Vagina (tissue), 2 donors: ENCODE measurements at regions not wholly inside any gene's neighbourhood (a gene's known extent, or its start where the extent isn't known, plus 50 kb on each side); places are given as distances from the start of the nearest gene placed in this dataset.

Source experiments
- POLR2A ChIP-seq, 2 donors: fragments of 450-650 bp; IDR thresholded peaks; one replicate each; pipeline ENCODE4 v1.6.1; 2017; ENCODE audit warnings: antibody characterized with exemption in 2 of 2, mild to moderate bottlenecking in 2 of 2, moderate library complexity in 2 of 2
- POLR2AphosphoS5 ChIP-seq, 2 donors: sonication (generic); formaldehyde crosslinking; IDR thresholded peaks; one replicate each; pipeline ENCODE4 v1.9.0; 2017; ENCODE audit warnings: antibody characterized with exemption in 2 of 2, mild to moderate bottlenecking in 2 of 2, low read depth in 1 of 2; ENCODE audit not compliant: insufficient read depth in 1 of 2

DNA sequence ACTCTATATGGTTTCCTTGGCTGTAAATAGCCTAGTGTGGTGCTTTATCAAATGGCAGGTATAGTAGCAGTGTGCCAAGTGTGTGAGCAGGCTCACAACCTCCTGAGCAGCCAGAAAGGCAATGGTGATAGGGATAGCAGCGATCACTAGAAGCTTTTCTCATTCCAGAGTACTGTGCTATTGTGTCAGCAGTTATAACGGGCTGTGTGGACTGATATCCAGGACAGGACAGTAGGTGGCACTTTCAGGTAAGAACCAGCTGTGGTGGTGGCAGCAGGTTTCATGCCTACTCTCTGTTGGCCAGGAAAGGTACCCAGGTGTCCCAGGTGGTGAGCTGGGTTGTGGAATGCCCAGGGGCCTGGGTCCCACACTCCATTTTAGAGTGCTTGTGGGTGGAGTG is 448.8 kb upstream of the BTBD3 start:
- TF ChIP-seq POLR2A (IDR thresholded peaks at IDR 0.05) (no peak), POLR2AphosphoS5 (IDR thresholded peaks at IDR 0.05; ENCODE audit: insufficient read depth in 1 of 2, low read depth in 1 of 2) (no peak)
